ENCODE measurements at regions not wholly inside any gene's neighbourhood (a gene's known extent, or its start where the extent isn't known, plus 50 kb on each side); places are given as distances from the start of the nearest gene placed in this dataset.

DNA sequence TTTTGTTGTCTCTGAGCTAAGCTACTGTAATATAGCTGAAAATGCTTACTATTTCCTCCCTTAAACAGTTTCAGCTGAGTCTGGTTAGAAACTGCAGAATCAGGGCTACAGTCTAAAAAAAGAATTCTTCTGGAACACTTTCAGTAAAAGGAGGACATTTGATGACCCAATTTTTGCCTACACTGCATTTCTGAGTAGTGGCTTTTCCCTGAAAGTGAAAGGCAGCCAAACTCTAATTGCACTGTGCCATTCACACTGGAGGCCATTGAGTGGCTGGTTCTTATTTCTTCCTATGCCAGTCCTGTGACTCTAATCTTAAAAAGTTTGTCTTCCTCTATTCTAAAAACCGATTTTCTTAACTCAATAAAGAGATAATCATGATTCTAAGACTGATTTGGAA lies 526.0 kb downstream of the CFAP47 start:
- TF ChIP-seq CTCF (conservative IDR thresholded peaks at IDR 0.05) = no peak
- no peak for TF ChIP-seq ZFX (IDR thresholded peaks at IDR 0.05)
